Retina (tissue), 1 donor: ENCODE measurements at regions not wholly inside any gene's neighbourhood (a gene's known extent, or its start where the extent isn't known, plus 50 kb on each side); places are given as distances from the start of the nearest gene placed in this dataset.

Experiments used
- DNase-seq: peaks from one replicate; pipeline ENCODE4 v3.0.0-alpha.2; 2016

- DNase-seq = no peak
Observed at GRCh38 chr9:119596703-119597102, 227.5 kb upstream of the BRINP1 start.

DNA sequence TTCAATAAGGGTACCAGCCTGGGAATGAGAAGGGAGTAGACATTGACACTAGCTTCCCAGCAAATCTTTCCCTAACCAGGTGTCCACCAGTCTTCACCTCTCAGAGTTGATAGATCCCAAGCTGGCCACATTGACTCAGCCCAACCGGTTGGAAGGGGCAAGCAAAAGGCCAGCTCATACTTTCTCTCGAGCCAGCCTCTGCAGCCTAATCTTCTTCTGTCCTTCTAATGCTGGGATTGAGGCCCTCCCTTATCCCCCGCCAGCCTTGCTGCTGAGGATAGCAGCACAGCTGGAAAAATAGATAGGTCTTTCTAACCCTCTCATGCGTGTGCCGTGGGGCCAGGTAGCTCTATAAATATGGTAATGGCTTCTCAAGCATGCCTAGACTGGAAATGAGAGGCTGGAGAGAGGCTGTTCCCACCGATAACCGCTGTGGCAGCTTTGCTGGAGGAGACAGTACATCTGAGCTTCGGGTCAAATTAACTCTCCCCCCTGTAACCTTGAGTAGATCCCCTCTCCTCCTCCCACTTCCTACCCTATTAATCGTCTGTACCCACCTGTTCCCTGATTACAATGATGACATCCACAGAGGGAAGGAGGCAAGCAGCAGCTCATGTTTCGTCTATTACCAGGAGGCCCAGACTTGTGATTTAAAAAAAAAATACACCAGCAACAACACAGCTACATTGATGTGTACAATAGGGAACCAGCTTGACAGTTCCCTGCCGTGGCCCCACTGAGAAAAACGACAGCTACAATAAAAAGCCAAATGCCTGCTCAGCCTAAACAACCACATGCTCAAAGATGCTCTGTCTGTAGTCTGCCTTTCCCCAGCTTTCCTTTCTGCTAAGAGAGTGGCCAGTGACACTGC lies 219.9 kb upstream of the BRINP1 start:
- DNase-seq = no peak

- no peak for DNase-seq
Observed at GRCh38 chr9:119577881-119578280, 208.6 kb upstream of the BRINP1 start.

DNA sequence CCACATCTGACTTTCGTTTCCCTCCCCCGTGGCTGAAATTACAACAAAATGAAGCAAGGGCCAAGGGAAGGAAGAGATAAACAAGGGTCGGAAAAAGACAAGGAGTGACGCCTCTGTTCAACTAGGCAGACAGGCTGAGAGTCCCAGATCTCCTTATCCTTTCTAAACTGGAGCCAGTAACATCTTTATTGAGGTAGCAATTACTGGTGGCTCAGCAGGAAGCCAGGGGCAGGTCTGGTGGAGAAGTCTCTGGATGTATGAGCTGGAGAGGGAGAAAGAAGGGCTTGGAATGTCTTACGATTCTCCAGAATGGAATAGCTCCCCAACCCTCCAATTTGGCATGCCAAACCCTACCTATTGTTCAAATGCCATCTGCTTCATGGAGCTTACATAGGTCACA lies 190.8 kb upstream of the BRINP1 start:
- no peak for DNase-seq

DNA sequence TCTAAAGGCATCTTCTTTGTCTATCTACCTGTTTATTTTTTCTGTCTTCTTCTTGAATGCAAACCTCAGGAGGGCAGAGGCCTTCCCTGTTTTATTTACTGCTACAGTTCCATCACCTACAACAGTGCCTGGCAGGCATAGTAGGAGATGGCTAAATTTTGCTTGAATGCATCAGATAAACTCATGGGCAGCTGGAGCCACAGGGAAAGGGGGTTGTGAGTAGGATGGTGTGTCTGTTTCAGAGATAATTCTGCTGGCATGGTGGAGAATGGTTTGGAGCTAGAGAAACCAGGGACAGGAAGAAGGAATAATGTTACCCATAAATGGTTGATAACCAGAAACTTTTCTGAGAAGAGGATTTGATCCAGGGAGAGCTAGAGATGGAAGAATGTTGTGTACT lies 189.8 kb upstream of the BRINP1 start:
- DNase-seq = no peak

DNA sequence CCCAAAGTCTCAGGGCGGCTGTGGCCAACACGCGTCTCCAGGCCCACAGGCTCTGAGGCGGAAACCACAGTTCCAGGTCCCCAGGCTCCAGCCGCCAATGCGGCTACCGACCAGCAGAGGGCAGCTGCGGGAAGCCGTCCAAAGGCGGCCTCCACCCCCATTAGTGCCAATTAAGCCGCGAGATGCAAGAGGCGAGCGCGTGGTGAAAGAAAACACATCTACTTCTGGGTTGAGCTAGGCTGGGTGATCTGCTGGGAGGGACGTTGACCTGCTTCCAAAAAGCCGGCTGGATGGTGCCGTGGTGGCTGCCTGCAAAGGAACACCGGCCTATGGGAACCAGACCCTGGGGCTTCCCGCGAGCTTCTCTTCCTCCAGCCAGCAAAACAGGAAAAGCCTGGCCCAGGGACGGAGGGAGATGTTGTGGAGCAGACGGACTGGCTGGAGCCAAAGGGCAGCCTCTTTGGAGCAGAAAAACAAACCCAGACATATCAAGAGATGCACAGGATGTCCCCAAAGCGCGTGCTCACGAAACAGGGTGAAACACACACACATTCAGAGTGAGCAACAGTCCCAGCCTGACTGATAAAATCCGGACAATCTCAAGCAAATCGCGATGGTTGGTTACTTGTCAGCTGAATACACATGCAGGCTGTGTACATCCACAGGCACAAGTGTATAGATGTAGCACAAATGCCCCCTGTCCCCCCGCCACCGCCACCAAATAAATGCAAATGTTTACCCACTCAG lies 187.1 kb upstream of the BRINP1 start:
- DNase-seq = peak; percentile 95

DNA sequence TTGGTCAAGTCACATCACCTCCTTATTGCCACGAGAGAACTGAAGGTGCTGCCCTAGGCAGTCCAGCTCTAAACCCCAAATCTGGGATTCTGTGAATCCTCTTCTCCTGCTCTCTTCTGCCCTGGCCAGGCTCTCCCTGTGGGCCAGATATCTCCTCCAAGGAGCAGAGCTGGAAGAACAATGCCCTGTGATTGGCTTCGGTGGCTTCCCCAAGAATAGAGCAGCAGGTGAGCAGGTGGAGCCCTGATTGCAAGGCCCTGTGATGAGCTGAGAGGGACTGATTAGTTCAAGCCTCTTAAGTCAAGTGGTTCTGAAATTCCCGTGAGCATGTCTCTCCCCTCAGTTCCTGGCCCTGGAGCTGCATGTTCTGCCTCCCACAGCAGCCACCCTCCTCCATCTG lies 175.3 kb upstream of the BRINP1 start:
- no peak for DNase-seq

- no peak for DNase-seq
Observed at GRCh38 chr9:119537138-119537537, 167.9 kb upstream of the BRINP1 start.

DNA sequence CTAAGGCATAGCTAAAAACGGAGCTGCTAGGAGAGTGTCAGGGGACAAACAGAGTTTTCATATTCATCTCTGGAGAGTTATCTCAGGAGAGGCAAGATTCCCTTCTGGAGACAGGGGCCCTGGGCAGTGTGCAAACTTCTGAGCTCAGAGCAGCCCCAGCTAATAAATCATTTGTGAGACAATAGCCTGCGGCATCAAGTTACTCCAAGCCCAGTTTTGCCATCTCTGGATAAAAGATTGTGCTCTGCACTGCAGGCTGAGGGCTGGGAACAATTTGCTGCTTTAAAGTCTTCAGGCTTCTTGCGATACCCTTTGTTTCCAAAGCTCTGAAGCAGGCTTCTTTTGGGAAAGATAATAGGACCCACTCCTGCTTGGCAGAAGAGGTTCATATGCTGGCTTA lies 164.3 kb upstream of the BRINP1 start:
- peak; percentile 20 for DNase-seq

- DNase-seq = no peak
Observed at GRCh38 chr9:119526698-119527097, 157.5 kb upstream of the BRINP1 start.

- no peak for DNase-seq
Observed at GRCh38 chr9:119523508-119523907, 154.3 kb upstream of the BRINP1 start.

DNA sequence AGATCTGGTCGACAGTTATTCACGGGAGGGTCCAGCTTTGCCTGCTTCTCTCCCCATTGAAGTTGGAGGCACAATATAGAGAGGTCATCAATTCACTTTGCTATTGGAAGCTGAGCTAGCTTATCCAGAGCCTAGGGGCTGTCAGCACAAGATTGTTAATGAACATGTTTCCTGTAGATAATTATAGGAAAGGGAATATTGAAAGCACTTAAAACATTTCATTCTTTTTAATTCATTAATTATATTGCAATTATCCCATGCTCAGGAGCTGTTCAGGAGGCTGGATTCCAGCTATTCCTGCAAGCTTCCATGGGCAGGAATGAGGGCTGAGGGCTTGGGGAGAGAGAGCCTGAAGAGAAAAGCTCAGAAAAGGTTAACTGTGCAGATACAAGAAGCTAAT lies 153.1 kb upstream of the BRINP1 start:
- DNase-seq = no peak

GRCh38 chr9:119509291-119509905 lies 140.2 kb upstream of the BRINP1 start:
- DNase-seq = no peak

DNA sequence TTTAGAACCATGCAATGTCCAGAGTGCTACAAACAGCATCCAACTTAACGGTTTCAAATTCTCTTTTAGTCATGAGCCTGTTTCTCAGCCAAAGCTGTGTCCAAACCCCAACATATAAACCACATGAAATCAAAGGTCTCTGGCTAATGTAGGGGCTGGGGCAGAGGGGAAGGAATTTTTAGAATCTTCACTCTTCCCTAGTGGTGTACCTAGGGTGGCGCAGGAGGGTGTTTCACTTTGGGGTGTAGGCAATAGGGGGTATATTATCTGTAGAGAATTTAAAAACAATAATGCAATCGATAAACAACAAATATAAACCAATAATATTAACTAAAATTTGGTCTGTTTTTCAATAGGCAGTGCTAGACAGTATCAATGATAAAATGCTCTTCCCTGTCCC lies 132.1 kb upstream of the BRINP1 start:
- DNase-seq = no peak

GRCh38 chr9:119500072-119500771 lies 131.0 kb upstream of the BRINP1 start:
- no peak for DNase-seq

DNA sequence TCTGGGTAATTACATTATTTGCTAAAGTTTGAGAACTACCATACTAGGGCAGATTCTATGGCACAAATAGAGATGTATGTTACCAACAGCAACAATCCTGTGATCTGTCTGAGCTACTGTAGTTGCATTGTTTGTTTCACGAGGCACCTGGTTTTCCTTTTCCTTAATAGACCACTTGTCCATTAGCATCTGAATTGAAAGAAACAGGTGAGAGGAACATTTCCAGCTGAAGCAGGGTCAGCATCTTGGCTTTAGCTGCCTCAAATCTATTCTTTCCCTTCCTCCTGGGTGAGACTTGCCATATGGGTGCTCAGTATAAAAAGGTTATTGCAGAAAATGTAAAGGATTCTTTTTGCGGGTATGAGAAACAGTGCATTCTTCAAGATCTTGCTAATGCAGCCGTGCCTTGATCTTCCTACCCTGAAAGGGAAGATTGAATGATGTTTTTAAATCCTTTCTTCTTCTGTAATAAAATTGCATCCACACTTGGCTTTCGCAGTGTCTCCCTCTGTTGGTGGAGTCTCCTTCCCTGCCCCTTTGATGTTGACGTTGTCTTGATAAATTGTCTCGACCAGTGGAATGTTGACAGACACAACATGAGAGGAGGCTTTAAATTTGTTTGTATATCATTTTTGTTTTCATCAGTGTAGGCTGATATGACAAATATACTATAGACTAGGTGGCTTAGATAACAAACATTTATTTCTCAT lies 118.0 kb upstream of the BRINP1 start:
- no peak for DNase-seq

DNA sequence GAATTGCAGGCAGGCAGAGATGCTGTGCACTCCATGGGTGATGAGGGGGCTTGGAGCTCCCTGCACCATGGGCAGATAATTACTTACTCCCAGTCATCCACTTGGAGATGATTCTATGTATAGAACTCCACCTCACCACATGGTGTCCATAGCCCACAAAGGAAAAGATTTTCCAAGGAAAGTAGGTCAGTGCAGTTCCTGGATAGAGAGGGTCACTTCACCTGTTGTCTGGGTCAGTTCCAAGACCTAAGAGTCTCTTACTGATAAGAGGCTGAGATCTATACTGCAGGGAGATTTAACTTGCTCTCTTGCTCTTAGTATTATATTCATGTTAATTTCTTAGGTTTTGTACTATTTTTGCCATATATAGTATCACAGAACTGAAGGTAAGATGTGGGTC lies 113.9 kb upstream of the BRINP1 start:
- DNase-seq = no peak

GRCh38 chr9:119477197-119477596 lies 108.0 kb upstream of the BRINP1 start:
- no peak for DNase-seq

DNA sequence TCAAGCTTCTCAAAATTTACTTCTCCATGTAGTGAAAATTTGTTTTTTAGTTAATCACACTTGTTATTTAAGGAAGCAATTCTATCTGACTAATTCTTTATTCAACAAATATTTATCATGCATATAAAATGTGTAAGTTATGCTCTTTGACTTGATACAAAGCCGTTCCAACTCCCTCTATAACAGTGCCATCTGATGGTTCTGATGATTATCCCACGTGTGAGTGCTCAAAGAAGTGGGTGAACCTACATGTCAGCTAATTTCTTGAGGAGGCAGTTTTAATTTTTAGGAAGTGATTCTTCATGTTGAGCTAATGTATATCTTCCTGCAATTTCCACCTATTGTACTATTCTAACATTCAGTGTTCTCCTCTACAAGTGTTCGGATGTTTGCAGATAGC lies 88.8 kb upstream of the BRINP1 start:
- DNase-seq = no peak

- no peak for DNase-seq
Observed at GRCh38 chr9:119453980-119454379, 84.7 kb upstream of the BRINP1 start.

- DNase-seq = no peak
Observed at GRCh38 chr9:119453490-119453911, 84.3 kb upstream of the BRINP1 start.

DNA sequence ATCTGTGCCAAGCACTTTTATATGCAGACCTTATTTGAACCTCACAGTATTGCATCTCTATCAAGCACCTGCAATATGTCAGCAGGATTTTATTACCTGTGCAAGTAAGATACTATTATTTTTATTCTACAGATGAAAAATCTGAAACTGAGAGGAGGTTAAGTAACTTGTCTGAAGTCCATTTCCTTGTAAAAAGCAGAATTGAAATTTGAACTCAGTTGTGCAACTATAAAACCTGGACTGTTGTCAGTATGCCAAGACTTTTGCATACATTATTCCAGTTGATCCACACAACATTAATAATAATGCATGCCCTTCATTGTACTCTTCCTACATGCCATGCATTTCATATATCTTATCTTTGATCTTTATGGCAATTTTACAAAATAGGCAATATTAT lies 82.2 kb upstream of the BRINP1 start:
- no peak for DNase-seq

DNA sequence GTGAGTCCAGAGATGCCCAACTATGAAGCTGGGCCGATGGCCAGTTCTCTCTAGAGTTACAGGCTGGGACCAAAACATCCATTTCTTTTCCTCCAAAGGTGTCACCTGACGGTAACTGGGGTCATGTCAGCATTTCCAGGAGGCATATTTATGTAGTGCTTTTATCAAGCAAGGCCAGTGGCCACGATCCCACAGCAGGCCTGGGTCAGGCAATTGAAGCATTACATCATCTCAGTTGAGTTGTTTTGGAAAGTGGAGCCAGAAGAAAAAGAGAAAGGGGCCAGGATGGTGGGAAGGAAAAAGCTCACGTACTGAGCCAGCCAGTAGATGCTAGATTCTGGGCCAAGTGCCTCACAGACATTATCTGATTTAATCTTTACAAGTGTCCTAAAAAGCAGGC lies 73.9 kb upstream of the BRINP1 start:
- no peak for DNase-seq
